GM19023 (cell line): ENCODE measurements at regions not wholly inside any gene's neighbourhood (a gene's known extent, or its start where the extent isn't known, plus 50 kb on each side); places are given as distances from the start of the nearest gene placed in this dataset.

Experiments
- ATAC-seq: cut with Tn5 transposase; IDR thresholded peaks from one replicate; pipeline ENCODE4 v1.9.1; 2021; ENCODE audit warnings: mild to moderate bottlenecking, moderate library complexity; ENCODE audit not compliant: unreplicated experiment

GRCh38 chr11:23976426-23976825, 520.4 kb upstream of the LUZP2 start:
- no peak for ATAC-seq

DNA sequence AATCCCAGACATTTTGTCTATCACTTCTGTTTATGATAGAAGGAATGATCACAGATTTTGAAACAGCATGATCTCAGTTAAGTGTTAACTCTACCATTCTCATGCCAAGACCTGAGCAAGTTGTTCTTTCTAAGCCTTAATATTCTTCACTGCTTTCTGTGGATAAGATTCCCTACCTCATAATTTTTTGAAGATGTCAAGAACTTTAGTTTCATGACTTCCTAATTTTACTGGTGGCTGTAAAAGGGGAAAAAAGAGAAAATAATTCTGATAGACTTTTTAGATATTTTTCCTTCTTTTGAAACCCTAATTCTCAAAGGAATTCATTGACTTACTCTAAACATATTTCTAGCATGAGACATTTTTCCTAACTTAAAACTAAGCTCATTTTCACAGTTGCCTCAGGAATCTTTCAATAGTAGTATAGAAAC, 520.0 kb upstream of the LUZP2 start:
- no peak for ATAC-seq

DNA sequence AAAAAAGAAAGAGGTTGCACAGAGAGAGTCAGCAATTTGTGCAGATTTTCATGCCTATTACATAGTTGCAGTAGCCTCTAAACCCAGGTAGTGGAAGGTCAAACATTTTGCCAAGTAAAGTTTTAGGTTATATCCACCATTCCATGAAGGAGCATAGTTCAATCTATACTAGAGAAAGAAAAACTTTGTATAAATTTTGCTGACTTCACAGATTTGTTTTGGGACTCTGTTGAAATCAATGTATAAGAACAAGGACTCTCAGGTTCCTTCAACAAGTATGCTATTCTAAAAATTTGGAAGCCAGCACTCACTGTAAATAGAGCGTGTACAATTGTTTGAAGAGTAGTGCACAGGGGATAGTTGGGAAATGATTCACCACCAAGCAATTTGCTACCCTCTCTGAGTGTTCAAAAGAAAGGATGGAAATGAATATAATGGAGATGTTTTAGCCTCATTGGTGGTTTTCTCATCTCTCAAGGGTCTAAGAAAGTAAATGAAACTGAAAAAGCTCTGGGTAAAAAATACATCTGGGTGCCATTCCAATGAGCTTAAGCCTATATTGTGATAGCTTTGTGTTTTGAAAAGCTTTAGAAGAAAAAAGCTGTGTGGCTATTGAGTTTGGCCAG, 508.4 kb upstream of the LUZP2 start:
- ATAC-seq = no peak

DNA sequence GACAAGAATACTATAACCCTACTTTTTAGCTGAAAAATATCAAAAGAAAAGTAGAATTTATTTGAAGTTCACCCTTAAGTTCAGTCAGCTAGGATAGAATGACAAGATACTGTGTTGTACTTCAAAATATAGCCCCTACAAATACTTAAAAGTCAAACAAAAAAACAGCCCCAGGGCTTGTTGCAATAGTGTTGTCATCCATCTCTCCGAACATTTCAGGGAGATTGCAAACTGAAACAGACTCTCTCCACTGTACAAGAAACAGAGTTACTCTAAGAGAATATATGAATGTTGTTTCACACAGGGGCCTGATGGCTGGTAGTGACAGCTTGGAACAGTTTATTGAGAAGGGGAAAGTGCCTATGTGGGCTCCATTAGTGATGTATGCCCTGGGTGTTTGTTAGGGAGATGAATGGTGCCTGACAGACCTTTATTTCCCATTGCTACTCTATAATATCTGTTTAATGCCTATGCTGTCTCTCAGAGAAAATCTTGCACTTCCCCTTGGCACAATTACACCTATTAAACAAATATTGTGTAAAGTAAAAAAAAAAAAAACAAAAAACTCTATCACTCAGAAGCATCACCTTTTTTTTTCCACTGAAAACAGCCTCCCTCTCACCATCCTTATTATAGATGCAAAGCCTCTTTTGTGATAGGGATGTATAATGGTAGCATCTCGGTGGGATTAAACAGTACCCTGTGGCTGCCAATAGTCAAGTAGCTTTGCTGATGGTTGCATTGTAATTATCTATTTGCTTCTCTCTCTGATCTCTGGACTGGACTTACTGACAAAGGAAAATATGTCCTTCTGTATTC, 506.3 kb upstream of the LUZP2 start:
- ATAC-seq = no peak

GRCh38 chr11:23991165-23991539, 505.7 kb upstream of the LUZP2 start:
- no peak for ATAC-seq

DNA sequence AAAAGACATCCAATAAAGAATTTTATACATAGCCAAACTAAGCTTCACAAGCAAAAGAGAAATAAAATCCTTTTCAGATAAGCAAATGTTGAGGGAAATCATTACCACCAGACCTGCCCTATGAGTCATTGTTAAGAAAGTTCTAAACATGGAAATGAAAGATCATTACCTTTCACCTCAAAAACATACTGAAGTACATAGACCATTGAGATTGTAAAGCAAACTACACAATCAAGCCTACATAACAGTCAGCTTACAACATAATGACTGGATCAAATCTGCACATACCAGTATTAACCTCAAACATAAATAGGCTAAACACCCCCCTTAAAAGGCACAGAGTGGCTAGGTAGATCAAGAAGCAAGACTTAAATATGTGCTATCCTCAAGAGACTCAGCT, 501.0 kb upstream of the LUZP2 start:
- ATAC-seq = no peak

- no peak for ATAC-seq
These were observed 499.5 kb upstream of the LUZP2 start for GRCh38 chr11:23997356-23997755.

DNA sequence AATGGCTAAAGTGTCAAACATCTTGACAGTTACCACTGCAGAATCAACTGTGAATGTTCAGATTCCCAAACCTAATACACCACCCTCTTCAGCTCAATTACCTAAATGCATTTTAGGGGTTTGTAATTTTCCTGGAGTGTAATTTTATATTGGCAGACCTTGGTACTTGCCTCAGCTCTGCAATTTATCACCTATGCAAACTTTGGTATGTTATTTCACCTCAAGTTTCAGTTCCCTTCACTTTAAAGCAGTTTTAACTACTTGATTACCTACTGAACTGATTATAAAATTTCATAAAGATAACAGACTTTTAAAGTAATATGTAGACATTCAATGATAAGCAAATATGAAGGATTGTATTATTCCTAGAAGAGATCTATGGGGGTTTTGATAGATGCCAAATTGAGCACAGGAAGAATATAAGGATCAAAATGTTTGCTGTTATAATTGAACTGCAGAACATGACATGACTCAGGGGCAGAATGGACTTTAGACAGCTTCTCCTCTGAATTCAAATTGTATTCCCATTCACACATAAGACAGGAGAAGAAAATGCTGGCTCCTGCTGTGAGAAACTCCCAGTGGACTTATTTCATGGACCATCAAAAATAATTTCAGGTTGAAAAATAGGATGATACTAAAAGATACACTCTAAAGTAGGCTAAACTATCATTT, 491.5 kb upstream of the LUZP2 start:
- no peak for ATAC-seq

- ATAC-seq = no peak
These were observed 453.0 kb upstream of the LUZP2 start for GRCh38 chr11:24043842-24044241.

DNA sequence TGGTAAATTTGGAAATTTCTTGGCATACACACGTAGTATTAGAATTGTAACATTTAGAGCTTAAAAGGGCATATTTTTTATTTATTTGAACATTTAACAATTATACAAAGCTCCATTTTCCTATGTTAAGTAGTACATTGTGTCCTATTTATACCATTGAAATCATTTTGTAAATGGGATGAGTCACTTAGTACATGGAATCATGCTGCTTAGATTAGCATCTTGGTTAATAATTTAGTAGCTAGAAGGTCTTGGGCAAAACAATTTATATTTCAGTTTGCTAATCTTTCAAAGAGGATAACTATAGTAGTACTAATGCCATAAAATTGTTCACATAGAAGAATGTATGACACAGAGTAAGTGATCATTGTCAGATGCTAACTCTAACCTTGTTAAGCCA, 450.1 kb upstream of the LUZP2 start:
- ATAC-seq = no peak

- no peak for ATAC-seq
These were observed 440.8 kb upstream of the LUZP2 start for GRCh38 chr11:24056051-24056450.

- ATAC-seq = no peak
These were observed 436.7 kb upstream of the LUZP2 start for GRCh38 chr11:24060125-24060524.

- no peak for ATAC-seq
These were observed 432.4 kb upstream of the LUZP2 start for GRCh38 chr11:24064309-24064903.

GRCh38 chr11:24068197-24068596, 428.7 kb upstream of the LUZP2 start:
- ATAC-seq = no peak

DNA sequence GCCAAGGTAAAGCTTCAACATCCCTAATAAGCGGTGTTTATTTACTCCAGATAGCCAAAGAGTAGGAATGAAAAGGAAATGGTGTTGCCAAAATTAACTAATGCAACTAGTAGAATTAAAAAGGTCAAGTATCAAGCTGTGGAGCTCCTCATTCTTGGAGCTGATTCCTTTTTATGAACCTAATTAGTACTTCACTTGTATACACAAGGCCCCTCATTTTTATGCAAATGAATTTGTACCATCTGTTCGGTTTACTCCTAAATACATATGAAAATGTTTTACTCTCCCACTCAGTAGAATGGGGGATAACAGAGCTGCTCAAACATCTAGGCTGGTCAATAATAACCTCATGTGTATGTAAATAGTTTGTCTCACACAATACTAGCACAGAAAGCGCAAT, 426.4 kb upstream of the LUZP2 start:
- no peak for ATAC-seq

GRCh38 chr11:24078018-24078417, 418.8 kb upstream of the LUZP2 start:
- ATAC-seq = no peak

DNA sequence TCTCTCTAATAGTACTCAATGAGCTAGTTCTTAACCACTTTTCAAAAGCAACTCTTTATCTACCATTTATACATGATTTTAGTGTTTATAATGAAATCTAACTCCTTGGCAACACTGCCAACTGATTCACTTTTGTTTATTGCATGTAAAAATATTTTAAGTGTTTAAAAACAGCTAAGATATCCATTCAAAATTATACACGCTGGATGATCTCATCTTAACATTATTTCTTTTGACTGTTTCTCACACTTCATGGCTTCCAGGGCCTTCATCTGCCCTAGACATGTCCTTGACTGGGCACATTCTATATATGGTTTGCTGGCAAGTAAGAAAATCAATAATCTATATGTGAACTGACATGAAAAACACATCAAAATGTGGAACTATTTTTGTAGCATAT, 414.6 kb upstream of the LUZP2 start:
- ATAC-seq = no peak

- no peak for ATAC-seq
These were observed 414.0 kb upstream of the LUZP2 start for GRCh38 chr11:24082860-24083259.

- no peak for ATAC-seq
These were observed 411.9 kb upstream of the LUZP2 start for GRCh38 chr11:24084956-24085355.

- ATAC-seq = no peak
These were observed 409.9 kb upstream of the LUZP2 start for GRCh38 chr11:24086921-24087320.

GRCh38 chr11:24091594-24091993, 405.3 kb upstream of the LUZP2 start:
- ATAC-seq = no peak

DNA sequence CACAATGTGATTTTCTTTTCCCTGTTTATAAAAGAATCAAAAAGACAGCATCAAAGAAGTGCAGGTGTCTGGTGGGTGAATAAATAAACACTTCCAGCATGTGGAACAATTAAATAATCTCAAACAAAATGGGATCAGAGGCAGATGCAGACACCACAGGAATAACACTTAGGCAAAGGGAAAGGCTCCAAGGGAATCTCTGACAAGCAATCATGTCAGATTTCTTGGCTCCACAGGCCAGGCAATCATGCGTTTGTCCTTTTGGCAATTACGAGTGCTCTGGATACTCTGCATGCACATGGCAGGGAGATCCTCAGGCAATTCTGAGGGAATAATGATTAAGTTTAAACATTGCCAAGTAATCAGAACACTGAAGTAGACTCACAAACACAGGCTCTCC, 403.5 kb upstream of the LUZP2 start:
- no peak for ATAC-seq
